Mammary epithelial cell (primary cell): ENCODE measurements at regions not wholly inside any gene's neighbourhood (a gene's known extent, or its start where the extent isn't known, plus 50 kb on each side); places are given as distances from the start of the nearest gene placed in this dataset.
A peak's percentile ranks its signal among the peaks of the same experiment; 100 is the strongest.

Experiments used
- EZH2 ChIP-seq: IDR thresholded peaks from 2 replicates; pipeline ENCODE4 v1.6.1; 2012; ENCODE audit warnings: low read length, inconsistent platforms, borderline replicate concordance
- TF ChIP-seq, protein P1 (sequence below), 2 donors: IDR thresholded peaks in 1 of 2; conservative IDR thresholded peaks in 1 of 2; 2 replicates each; pipeline ENCODE4 v1.5.1; 2011 to 2012; ENCODE audit warnings: inconsistent platforms in 2 of 2, low read length in 2 of 2, mild to moderate bottlenecking in 2 of 2, control low read depth in 1 of 2, low read depth in 1 of 2; ENCODE audit not compliant: insufficient read depth in 1 of 2; ENCODE audit errors: extremely low read depth in 1 of 2

DNA sequence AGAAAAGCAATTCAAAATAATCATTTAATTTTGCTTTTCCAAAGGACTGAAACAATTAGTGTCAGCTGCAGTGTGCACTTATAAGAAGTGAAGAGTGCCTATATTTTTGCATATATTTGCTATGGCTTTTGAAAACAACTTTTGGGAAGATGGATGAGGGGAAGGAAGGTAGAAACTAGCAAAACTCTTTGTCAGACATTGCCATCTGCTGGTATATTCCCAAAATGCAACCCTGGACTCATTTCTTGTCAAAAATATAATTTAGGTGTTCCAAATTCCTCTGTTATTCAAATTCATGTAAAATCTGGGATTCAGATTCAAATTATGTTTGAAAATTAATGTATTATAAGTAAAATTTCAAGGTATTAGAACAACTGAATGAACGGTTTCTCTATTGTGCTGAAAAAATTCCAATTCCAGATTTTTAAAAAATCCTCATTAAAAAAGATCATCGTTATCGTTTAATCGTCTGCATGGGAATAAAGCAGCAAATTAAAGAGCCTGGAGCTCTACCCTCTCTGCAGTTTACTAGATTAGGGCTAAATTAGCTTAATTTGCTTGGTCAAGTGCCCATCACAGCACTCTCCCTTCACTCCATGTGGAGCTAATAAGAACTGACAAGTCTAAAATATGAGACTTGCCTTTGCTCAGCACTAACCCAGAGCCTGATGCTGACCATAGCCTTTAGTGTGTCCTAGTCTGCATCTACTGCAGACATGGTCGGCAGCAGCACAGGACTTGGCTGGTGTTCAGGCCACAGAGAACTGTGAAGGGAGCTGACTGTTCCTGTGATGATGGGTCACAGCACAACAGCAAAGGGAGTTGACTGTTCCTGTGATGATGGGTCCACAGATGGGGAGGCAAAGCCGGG is 67.9 kb upstream of the MITF start:
- TF ChIP-seq EZH2: no peak
- TF ChIP-seq, protein P1, sequence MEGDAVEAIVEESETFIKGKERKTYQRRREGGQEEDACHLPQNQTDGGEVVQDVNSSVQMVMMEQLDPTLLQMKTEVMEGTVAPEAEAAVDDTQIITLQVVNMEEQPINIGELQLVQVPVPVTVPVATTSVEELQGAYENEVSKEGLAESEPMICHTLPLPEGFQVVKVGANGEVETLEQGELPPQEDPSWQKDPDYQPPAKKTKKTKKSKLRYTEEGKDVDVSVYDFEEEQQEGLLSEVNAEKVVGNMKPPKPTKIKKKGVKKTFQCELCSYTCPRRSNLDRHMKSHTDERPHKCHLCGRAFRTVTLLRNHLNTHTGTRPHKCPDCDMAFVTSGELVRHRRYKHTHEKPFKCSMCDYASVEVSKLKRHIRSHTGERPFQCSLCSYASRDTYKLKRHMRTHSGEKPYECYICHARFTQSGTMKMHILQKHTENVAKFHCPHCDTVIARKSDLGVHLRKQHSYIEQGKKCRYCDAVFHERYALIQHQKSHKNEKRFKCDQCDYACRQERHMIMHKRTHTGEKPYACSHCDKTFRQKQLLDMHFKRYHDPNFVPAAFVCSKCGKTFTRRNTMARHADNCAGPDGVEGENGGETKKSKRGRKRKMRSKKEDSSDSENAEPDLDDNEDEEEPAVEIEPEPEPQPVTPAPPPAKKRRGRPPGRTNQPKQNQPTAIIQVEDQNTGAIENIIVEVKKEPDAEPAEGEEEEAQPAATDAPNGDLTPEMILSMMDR (conservative IDR thresholded peaks at IDR 0.05 in 1 of 2, IDR thresholded peaks at IDR 0.05 in 1 of 2; ENCODE audit: extremely low read depth in 1 of 2, insufficient read depth in 1 of 2, low read depth in 1 of 2, low read length in 2 of 2): peak; percentile 71 to 84
